ENCODE measurements at regions not wholly inside any gene's neighbourhood (a gene's known extent, or its start where the extent isn't known, plus 50 kb on each side); places are given as distances from the start of the nearest gene placed in this dataset.

- no peaks in the 10 kb centered on the region for H3K4me1 Mint-ChIP-seq (ENCODE audit: low read depth, unreplicated experiment)
- H3K27ac Mint-ChIP-seq (ENCODE audit: unreplicated experiment) = no peak overlapping the region
- BruUV-seq (replicated peaks) = no TSS peak
- no peak for DNase-seq
- H3K27me3 Mint-ChIP-seq (ENCODE audit: unreplicated experiment) = peaks cover 14% of the 10 kb centered on the region
- H3K36me3 Mint-ChIP-seq (ENCODE audit: insufficient read depth, unreplicated experiment) = no peaks in the 10 kb centered on the region
- TF ChIP-seq CTCF (IDR thresholded peaks at IDR 0.05; ENCODE audit: unreplicated experiment) = no peak
- H3K9me3 Mint-ChIP-seq (ENCODE audit: low read depth, unreplicated experiment) = no peaks in the 10 kb centered on the region
- intact Hi-C loops (cut with micrococcal nuclease; ENCODE audit: unreplicated experiment) = no loop called here
- CTCF ChIA-PET = no interaction called here
- no peak overlapping the region for H3K4me3 Mint-ChIP-seq (ENCODE audit: low read depth, unreplicated experiment)
These were observed 191.8 kb downstream of the TMEM38B start for GRCh38 chr9:105886136-105886535.

GRCh38 chr9:105887679-105888078 is 193.3 kb downstream of the TMEM38B start:
- BruUV-seq (replicated peaks) = no TSS peak
- H3K9me3 Mint-ChIP-seq (ENCODE audit: low read depth, unreplicated experiment) = no peaks in the 10 kb centered on the region
- DNase-seq = no peak
- H3K27me3 Mint-ChIP-seq (ENCODE audit: unreplicated experiment) = peaks cover 14% of the 10 kb centered on the region
- H3K27ac Mint-ChIP-seq (ENCODE audit: unreplicated experiment) = no peak overlapping the region
- TF ChIP-seq CTCF (IDR thresholded peaks at IDR 0.05; ENCODE audit: unreplicated experiment) = no peak
- no peaks in the 10 kb centered on the region for H3K36me3 Mint-ChIP-seq (ENCODE audit: insufficient read depth, unreplicated experiment)
- CTCF ChIA-PET = no interaction called here
- intact Hi-C loops (cut with micrococcal nuclease; ENCODE audit: unreplicated experiment) = no loop called here
- H3K4me3 Mint-ChIP-seq (ENCODE audit: low read depth, unreplicated experiment) = no peak overlapping the region
- H3K4me1 Mint-ChIP-seq (ENCODE audit: low read depth, unreplicated experiment) = no peaks in the 10 kb centered on the region

- TF ChIP-seq CTCF (IDR thresholded peaks at IDR 0.05; ENCODE audit: unreplicated experiment) = no peak
- H3K36me3 Mint-ChIP-seq (ENCODE audit: insufficient read depth, unreplicated experiment) = no peaks in the 10 kb centered on the region
- intact Hi-C loops (cut with micrococcal nuclease; ENCODE audit: unreplicated experiment) = no loop called here
- no peaks in the 10 kb centered on the region for H3K27me3 Mint-ChIP-seq (ENCODE audit: unreplicated experiment)
- no peak overlapping the region for H3K27ac Mint-ChIP-seq (ENCODE audit: unreplicated experiment)
- H3K9me3 Mint-ChIP-seq (ENCODE audit: low read depth, unreplicated experiment) = no peaks in the 10 kb centered on the region
- H3K4me1 Mint-ChIP-seq (ENCODE audit: low read depth, unreplicated experiment) = no peaks in the 10 kb centered on the region
- H3K4me3 Mint-ChIP-seq (ENCODE audit: low read depth, unreplicated experiment) = no peak overlapping the region
- BruUV-seq (replicated peaks) = no TSS peak
- CTCF ChIA-PET = no interaction called here
- DNase-seq = no peak
These were observed 195.9 kb downstream of the TMEM38B start for GRCh38 chr9:105890046-105890822.

GRCh38 chr9:105900123-105900522 is 205.8 kb downstream of the TMEM38B start:
- Mint-ChIP-seq H3K9me3 (ENCODE audit: low read depth, unreplicated experiment) (no peaks in the 10 kb centered on the region), H3K4me1 (ENCODE audit: low read depth, unreplicated experiment) (no peaks in the 10 kb centered on the region), H3K4me3 (ENCODE audit: low read depth, unreplicated experiment) (no peak overlapping the region), H3K36me3 (ENCODE audit: insufficient read depth, unreplicated experiment) (no peaks in the 10 kb centered on the region), H3K27me3 (ENCODE audit: unreplicated experiment) (no peaks in the 10 kb centered on the region), H3K27ac (ENCODE audit: unreplicated experiment) (no peak overlapping the region)
- intact Hi-C loops (cut with micrococcal nuclease; ENCODE audit: unreplicated experiment) = loop anchor here (5.0 kb wide), 1 partner anchor 962 kb away; the partner anchor contains the start of gene ZNF462
- DNase-seq = no peak
- CTCF ChIA-PET = no interaction called here
- no peak for TF ChIP-seq CTCF (IDR thresholded peaks at IDR 0.05; ENCODE audit: unreplicated experiment)
- BruUV-seq (replicated peaks) = no TSS peak
